Stimulated activated CD4-positive, alpha-beta T cell treated with anti-CD3 and anti-CD28 coated beads, TNF-alpha, amount 100 ng/mL, for 24 hours (primary cell): ENCODE measurements at regions not wholly inside any gene's neighbourhood (a gene's known extent, or its start where the extent isn't known, plus 50 kb on each side); places are given as distances from the start of the nearest gene placed in this dataset.

ENCODE experiments used
- DNase-seq, 3 experiments: peaks; one replicate each; pipeline ENCODE4 v3.0.0-alpha.2; 2020; ENCODE audit warnings: low read depth in 3 of 3

DNA sequence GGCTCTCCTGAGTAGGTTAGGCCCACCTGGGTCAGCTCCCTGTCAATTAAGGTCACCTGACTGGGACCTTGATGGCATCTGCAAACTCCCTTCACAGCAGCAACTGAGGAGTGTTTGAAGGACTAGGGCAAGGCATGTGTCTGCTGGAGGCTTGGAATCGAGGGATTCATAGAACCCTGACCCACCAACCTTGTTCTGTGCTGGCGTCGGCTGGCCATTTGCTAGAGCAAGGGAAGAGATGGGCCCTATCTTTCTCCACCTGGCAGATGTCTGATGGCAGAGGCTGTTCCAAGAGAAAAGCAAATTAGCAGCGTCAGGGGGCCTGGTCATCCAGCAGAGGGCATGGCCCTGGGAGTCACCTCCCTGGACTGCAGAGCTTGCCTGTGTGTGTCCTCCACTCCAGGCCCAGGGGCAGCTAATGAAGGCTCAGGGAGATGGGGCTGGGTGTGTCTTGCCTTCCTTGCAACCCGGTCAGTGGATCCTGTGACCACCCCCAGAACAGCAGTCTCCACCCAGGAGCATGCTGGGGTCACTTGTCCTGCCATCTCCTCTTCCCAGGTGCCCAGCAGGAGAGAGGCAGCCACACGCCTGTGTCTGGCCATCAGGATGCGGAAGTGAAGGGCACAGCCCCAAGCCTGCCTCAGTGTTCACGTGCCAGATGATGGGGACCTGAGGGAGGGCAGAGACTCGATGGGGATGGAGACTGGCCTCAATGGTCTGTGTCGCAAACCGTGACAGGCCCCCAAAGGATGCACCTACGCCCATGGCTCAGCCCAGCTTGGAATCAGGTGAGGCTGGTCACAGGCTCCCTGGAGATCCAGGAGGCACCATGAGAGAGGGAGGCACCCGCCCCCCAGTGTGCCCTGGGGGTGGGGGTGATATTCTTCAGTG, 53.9 kb downstream of the BARX1 start:
- DNase-seq = no peak

DNA sequence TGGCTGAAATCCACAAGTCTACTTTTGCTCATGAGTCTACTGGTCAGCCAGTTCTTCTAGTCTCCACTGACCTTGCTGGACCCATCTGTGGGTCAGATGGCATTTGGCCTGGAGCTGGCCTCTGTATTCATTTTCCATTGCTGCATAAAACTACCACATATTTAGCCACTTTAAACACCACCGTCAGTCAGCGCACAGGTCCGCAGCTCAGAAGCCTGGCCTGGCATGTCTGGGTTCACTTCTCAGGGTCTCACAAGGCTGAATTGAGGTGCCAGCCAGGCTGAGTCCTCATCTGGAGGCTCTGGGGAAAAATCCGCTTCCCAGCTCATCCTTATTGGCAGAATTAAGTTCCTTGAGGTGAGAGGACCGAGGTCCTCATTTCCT, 54.7 kb downstream of the BARX1 start:
- DNase-seq = no peak

DNA sequence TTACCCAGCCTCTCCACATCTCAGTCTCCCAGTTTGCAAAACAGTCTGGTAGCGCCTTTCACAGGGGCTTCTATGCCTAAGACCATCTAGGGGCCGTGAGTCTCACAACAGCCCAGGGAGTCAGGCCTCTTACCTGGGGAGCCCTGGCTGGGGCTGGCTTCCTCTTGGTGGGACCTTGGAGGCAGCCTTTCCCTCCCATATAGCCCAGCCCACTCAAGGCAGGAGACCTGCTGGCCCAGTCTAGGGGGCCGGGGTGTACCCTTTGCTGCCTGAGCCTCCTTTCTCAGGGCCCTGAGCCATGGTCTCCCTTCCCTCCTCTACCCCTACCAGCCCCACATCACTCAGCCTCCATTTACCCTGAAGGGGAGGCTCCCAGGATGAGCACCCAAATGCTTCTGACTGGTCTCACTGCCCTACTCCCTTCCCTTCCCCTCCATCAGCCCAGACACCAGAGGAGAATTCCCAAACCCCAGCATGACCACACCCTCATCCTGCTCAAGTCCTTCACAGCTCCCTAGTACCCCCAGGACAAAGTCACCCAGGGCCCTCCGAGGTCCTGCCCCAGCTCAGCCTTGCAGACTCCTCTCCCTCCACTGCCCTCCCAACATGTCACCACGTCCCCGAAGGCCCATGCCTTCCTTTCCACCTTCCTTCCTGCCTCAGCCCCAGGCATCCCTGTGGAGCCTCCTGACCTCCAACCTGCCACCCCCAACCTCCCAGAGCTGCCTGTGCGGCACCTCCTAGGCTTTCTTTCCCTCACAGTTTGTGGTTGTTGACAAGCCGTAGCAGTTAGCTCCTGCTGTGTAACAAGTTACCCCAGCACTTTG, 55.3 kb downstream of the BARX1 start:
- DNase-seq = no peak

DNA sequence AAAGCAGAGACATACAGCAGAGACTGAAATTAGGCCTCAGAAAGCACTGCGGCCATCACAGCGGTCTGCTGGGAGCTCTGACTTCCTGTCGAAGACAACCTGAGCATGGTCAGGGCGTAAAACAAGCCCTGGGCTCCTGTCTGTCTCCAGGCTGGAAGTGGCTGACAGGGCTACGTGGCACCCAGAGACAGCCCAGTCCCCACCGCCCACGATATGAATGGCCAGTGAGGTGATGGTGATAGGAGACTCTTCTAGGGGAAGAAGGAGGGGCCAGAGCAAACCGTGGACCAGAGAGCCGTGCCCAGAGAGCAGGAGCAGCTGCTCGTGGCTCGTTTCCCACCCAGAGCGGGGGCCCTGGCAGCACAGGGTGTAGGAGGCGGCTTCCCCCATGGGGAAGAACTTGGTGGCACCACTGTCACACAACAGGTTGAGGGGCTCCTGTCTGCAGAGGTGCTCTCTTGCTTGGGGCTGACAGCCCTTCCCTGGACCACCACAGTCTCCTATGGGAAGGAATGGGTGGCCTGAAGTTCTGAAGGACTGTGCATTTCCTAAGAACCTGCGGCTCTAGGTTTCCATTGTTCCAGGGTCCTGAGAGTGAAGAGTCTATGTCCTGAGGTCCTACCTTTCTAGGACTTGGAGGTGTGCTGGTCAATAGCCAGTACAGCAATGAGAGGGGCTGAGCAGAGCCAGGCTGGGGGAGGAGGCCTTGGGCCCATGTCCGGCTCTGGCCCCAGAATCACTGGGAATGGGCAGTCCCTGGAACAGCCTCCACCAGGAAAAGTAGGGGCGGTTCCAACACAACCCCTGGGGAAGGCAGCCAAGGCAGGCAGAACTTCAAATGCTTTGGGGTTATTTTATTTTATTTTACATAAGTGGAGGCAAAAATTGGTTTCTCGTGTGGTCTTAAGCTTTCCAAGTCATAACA, 56.4 kb downstream of the BARX1 start:
- no peak for DNase-seq

DNA sequence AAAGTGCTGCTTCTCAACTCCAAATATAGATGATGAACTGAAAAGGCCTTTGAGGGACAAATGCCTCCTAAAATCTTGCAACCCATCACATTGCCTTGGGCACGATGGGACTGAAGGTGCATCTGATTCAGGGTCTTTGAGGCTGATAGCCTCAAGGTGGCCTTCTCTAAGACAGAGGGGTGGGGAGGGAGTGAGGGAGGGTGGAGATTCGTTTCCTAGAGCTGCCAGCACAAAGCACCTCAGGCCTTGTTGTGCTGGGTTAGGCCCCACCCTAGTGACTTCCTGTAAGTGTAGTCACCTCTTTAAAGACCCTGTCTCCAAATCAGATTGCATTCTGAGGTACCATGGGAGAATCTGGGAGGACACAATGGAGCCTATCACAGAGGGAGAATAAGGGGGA, 57.1 kb downstream of the BARX1 start:
- no peak for DNase-seq

DNA sequence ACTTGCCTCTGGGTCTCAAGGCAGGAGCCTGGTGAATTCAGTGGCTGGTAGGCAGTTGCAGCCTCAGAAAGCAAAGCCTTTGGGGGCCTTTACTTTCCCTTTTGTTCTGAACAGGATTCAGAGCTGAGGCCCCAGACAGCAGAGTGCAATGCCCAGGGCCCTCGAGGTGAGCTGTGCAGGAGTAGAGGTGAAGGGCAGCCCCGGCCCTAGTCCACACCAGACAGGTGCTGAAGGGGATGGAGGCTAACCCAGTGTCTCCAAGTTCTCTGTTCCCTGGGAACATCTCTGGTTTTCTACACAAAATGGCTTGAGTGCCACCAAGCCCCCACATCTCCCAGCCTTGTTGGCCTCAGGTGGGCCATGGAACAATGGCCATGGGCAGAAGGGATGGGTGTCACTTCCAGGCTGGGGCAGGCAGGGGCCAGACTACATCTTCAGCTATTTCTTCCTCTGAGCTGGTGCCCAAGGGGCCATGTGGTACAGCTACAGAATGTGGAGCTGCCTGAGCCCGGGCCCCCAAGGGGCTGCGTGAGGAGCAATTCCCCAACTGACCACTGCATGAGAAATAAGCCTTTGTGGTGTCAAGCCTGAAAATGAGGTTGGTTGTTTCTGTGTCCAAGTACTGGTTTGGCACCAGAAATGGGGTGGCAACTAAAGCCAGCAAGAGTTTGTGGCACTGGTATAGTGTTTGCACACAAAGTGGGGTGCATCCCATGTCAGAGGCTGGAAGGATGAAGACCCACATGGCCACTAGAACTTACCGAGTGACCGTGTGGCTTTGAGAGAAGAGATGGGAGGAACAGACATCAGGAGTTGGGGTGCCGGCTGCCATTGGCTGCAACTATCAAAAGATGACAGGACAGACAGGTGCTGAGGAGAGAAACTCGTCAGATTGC, 57.8 kb downstream of the BARX1 start:
- DNase-seq = no peak

DNA sequence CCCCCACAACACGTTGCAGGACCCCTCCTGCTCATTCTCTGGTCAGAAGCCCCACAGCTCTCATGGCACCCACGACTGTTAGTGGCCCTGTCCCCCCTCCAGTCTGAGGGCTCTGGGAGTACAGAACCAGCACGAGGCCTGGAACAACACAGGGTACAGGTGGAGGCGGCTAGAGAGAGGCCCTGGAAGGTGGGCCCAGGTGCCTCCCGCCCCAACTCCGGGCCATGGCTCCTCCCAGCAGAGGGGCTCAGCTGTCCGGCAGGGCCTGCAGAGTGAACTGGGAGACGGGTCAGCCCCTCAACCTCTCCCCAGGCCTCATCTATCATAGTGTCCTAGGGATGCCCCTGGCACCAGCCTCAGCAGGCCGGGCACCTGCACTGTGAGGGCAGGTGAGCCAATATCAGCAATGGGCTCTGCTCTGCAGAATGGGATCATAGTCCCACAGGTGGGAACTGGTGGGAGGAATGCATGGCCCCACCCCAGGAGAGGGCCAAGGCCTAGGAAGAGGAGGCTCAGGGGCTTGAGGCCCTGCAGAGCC, 58.6 kb downstream of the BARX1 start:
- DNase-seq = no peak

DNA sequence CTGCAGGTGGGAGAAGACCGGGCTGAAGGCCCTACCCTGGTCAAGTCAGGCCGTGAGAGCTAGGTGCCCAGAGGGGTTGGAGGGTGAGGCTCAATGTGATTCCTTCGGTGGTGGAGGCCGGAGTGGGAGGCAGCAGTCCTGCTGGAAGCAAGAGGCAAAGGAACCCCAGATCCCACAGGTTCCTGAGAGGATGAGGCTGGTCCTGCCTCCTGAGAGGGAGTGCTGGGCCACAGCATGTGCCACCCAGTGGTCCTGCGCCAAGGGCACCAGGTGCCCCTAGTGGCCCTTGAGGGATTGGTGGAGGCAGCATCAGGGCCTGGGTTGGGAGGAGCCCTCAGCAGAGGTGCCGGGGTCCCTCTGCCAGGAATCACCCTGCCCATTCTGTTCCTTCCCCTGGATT, 59.1 kb downstream of the BARX1 start:
- DNase-seq = no peak

DNA sequence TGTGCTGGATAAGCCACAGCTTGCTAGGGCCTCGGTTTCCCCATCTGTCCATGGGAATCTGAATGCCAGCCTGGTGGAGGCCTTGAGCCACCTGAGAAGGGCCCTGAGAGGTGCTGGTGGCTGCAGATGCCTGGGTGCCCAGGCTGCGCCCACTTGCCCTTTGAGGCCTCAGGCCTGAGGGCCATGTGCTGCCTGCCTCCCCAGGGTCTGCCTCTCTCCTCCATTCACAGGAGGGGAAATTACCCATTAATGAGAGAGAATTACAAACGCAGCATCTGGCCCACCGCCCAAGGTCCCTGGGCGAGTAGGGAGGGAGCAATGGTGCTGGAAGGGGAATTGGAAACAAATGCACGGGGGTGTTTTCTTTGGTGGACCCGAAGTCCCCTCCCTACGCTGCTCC, 59.6 kb downstream of the BARX1 start:
- DNase-seq = no peak

DNA sequence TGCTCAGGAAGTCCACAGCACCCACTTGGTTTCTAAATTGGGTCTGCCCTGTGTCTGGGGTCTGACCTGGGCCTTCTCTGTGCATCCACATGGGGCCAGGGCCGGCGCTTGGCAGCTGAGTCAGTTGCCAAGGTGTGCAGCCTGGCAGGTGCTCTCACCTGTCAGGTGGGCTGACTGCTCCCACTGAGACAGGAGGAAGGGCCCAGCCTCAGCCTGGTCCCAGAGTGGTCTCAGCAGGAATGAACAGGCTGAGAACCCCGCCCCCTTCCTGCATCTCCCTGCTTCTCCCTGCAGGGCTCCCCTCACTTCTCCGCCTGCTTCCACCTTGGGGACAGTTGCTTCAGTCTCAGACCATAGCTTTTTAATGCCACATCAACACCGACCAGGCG, 60.5 kb downstream of the BARX1 start:
- no peak for DNase-seq

DNA sequence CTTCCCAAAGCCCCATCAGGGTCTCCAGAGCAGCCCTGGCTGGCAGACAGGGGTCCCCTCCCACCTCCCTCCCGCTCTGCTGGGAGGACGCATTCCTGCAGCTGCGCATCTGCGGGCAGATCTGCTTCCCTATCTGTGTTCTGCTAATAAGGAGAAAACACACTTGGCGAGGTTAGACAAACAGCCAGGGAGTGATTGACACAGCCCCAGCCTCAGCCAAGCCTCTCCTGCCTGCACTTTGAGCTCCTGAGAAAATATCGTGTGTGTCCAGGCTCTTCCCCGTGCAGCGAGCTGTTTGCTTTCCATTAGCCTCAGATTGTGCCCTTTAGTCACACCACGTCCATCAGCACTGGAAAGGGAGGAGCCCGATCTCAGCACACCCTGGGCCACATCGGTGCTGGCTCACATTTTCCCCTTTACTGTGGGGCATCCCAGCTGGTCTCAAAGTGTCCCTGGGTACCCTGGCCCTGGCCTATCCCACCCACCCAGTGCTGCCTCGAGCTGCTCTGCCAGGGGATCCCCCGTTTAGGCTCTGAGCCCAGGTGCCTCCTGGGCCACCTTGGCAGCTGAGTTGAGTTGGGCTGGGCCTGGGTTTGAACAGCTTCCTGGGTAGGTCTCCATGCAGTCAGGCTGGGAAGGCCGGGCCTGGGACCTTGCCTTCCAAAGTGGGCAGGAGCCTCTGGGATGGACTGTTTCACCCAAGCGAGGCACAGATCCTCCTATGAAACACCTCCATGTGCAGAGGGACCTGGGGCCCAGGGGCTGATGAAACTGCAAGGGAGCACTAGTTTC, 61.1 kb downstream of the BARX1 start:
- DNase-seq = no peak

DNA sequence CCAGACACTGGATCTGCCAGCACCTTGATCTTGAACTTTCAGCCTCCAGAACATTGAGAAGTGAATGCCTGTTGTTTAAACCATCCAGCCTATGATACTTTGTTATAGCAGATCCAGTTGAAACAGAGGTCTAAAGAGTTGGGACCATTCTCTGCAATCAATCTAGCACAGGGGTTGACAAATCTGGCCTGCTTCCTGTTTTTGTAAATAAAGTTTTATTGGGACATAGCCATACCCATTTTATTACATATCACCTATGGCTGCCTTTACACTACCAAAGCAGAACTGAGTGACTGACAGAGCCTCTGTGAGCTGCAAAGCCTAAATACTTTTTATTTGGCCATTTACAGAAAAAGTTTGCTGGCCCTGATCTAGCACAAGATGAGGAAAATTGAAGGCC, 62.0 kb downstream of the BARX1 start:
- no peak for DNase-seq

DNA sequence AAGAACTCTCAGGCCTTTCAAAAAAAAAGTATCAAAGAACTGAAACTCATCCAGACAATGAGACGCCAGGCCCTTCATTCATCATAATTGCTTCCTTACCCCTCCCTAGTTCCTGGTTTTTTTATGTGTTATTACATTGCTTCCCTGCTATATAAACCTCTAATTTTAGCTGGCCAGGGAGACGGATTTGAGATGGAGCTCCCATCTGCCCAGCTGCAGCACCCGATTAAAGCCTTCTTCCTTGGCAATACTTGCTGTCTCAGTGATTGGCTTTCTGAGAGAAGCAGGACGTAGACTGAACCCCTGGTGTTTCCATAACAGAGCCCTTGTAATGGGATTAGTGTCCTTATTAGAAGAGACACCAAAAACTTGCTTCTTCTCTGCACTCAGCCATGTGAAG, 62.4 kb downstream of the BARX1 start:
- DNase-seq = no peak

DNA sequence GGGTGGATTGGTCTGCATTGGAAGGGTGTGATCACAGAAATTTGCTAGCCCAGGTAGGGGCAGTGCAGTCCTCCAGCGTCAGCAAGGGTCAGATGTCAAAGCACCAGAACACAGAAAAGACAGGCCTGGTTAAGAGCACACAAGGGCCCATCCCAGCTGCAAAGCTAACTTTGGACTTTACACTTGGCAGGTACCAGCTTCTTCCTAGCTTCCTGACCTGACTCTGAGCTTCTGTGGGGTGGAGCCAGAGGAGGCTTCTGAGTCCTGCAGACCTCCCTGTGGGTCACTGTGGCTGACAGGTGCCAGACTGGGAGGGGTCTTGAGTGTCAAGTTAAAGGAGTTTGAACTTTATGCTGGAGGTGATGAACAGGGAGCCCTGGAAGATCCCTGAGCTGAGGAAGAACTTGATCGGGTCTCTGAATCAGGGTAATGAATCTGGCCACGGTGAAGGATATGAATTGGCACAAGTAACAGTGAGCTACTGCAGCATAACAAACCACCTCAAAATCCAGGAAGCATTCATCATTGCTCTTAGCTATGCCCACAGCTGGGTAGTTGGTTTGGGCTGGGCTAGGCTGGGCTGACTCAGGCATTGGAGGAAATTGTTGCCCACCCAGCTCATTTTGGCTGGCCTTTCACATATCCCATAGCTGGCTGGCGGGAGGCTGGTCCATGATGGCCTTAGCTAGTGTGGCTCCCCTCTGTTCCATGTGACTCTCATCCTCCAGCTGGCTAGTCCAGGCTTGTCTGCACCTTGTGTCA, 63.4 kb downstream of the BARX1 start:
- no peak for DNase-seq

DNA sequence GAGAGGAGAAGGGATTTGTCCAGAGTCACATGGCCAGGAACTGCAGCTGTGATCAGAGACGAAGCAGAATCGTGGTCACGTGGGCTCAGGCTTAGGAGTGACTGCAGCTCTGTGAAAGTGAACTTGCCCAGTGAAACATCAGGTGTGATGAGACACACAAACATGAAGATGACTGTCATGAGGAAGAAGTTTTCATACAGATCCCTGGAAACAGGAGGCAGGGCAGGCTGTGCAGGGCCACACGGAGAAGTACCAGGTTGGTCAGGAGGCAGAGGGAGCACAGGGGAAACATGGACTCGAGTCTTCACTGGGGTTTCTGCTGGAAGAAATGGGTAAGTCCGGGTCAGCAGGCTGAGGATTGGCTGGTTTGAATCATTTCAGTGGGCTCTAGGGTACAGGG, 64.1 kb downstream of the BARX1 start:
- DNase-seq = no peak

DNA sequence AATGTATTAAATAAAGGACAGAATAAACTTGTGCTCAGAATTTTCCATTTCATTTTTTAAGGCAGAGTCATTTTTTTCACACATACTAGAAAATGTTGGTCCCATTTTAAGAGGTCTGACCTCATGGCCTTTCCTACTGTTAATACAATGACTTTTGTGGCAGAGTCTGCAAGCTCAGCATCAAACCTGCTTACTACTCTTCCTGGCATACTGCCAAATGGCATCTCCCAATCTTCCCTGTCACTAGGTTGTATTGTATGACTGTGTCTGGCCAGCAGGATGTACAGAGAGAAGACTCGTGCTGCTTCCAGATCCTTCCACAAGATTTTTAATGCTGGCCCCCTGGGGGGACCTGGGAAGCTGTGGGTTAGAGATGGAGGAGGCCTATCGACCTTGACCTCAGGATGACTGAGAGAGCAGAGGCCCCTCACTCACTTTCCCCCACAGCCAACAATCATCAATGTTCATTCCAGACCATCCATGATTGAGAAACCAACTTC, 64.7 kb downstream of the BARX1 start:
- DNase-seq = no peak

DNA sequence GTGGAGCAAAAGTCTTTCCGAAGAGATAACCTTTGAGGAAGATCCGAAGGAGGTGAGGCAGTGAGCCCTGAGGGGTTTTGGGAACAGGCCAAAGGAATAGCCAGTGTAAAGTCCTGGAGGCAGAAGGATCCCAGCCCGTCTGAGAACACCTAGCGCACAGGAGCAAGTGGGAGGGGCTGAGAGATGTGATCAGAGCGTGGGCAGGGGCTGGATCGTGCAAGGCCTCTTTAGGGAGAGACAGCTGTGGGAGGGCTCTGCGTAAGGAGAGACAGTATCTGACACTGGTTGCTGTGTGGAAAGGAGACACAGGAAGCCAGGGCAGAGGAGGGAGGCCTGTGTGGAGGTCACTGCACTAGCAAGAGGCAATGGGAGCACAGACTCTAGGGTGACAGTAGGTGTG, 68.2 kb downstream of the BARX1 start:
- no peak for DNase-seq

DNA sequence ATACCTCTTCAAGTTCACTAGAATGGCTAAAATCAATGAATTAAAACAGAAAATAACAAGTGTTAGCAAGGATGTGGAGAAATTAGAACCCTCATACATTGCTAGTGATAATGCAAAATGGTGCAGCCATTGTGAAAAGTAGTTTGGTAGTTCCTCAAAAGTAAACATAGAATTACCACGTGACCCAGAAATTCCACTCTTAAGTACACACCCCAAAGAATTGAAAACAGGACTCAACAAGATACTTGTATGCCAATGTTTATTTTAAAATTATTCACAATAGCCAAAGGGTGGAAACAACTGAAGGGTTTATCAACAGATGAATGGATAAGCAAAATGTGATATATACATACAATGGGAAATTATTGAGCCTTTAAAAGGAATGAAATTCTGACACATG, 70.3 kb downstream of the BARX1 start:
- no peak for DNase-seq
